ENCODE measurements at regions not wholly inside any gene's neighbourhood (a gene's known extent, or its start where the extent isn't known, plus 50 kb on each side); places are given as distances from the start of the nearest gene placed in this dataset.
"Not testable (repeated sequence)": the region's sequence is repeated elsewhere in the genome, so short reads cannot be mapped to it uniquely, and the experiment has no call there.

DNA sequence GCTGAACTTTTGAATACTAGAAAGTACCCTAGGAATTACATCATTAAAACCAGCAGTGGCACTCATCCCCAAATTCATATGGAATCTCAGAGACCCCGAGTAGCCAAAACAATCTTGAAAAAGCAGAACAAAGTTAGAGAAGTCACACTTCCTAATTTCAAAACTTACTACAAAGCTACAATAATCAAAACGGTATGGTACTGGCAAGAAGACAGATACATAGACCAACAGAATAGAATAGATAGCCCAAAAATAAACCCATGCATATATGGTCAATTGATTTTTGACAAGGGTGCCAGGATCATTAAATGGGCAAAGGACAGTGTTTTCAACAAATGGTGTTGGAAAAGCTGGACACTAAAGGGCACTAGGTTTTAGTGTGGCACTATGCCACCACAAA is 176.0 kb upstream of the NDUFV2 start:
- Mint-ChIP-seq H3K27me3 (peaks cover 20% of the 10 kb centered on the region), H3K9me3 (peaks cover 9% of the 10 kb centered on the region), H3K4me1 (no peaks in the 10 kb centered on the region), H3K36me3 (ENCODE audit: insufficient read depth) (no peaks in the 10 kb centered on the region), H3K4me3 (no peak overlapping the region), H3K27ac (ENCODE audit: low read depth) (no peak overlapping the region)
- ATAC-seq (replicated peaks; ENCODE audit: extremely low read depth, poor library complexity, severe bottlenecking) (no peak), DNase-seq (ENCODE audit: low spot score in 2 of 2) (no peak)

DNA sequence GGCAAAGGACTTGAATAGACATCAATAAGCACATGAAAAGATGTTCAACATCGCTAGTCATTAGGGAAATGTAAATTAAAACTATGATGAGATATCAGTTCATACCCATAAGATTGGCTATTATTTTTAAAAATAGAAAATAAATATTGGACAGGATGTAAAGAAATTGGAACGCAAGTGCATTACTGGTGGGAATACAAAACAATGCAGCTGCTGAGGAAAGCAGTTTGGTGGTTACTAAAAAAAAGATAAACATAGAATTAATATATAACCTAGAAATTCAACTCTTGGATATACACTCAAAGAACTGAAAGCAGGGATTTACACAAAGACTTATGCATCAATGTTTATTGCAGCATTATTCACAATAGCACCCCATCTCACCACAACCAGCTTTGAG is 174.5 kb upstream of the NDUFV2 start:
- H3K36me3 Mint-ChIP-seq (ENCODE audit: insufficient read depth) = no peaks in the 10 kb centered on the region
- H3K4me1 Mint-ChIP-seq = no peaks in the 10 kb centered on the region
- ATAC-seq (replicated peaks; ENCODE audit: extremely low read depth, poor library complexity, severe bottlenecking) = no peak
- DNase-seq (ENCODE audit: low spot score in 2 of 2) = no peak
- peaks cover 25% of the 10 kb centered on the region for H3K27me3 Mint-ChIP-seq
- H3K9me3 Mint-ChIP-seq = peaks cover 9% of the 10 kb centered on the region
- no peak overlapping the region for H3K4me3 Mint-ChIP-seq
- no peak overlapping the region for H3K27ac Mint-ChIP-seq (ENCODE audit: low read depth)

DNA sequence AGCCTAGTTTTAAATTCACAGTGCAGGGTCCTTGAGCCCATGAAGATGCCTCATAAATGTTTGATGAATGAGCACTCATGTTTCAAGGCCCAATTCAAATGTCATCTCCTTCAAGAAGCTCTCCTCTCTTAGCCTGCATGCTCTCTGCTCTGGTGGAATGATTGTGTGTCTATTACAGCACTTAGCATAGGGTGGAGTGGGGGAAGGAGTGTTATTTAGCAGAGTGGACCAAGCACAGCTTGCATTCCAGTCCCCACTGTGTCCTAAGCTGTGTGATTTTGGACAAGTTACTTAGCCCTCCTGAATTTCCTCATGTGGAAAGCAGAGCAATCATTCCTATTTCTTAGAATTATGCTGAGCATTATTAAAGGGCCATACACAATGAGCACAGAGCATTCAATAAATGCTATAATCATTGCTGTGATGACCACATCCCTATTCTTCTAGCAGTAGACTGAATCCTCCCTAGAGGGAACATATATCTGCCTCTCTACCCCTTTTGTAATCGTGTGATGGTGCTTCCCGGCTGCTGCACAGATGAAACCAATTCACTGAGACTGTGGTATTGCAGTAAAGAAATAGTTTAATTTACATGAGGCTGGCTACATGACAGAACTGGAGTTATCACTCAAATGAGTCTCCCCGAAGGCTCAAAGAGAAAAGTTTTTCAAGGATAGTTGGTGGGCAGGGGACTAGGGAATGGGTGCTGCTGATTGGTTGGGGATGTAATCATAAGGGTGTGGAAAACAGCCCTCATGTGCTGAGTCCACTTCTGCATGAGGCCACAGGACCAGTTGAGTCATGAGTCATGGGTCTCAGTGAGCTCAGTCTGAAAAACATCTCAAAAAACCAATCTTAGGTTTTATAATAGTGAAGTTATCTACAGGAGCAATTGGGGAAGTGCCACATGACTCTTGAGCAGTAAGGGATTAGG is 173.4 kb upstream of the NDUFV2 start:
- Mint-ChIP-seq H3K4me3 (no peak overlapping the region), H3K27me3 (peaks cover 36% of the 10 kb centered on the region), H3K36me3 (ENCODE audit: insufficient read depth) (no peaks in the 10 kb centered on the region), H3K4me1 (no peaks in the 10 kb centered on the region), H3K9me3 (peaks cover 9% of the 10 kb centered on the region), H3K27ac (ENCODE audit: low read depth) (no peak overlapping the region)
- ATAC-seq (replicated peaks; ENCODE audit: extremely low read depth, poor library complexity, severe bottlenecking) (no peak), DNase-seq (ENCODE audit: low spot score in 2 of 2) (no peak)

DNA sequence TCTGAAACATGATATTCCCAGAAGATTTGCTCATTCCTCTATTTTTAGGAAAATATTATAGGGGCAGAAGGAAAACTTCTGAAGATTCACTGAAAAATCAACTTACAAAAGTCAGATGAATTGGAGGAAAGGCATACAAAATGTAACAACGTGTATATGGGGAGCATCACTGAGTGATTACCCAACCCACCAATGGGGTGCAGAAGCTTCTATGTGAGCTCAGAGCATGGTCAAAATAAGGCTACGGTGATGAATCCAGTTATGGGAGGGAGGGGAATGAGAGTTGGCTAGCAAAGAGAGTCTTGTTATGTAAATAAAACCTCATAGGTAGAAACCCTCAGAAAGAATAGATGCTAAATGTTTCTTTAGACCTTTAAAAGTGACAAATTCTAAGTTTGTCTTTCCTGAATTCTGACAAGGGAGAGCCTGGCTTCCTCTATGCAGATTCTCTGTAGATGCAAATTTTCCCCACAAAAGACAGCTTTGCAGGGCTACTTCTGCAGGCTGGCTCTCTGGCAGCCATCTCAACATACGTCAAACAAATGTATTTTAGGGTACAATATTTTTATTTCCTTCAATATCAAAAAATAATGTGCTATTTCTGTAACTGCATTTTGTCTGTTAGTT is 171.4 kb upstream of the NDUFV2 start:
- no peak for ATAC-seq (replicated peaks; ENCODE audit: extremely low read depth, poor library complexity, severe bottlenecking)
- peaks cover 9% of the 10 kb centered on the region for H3K9me3 Mint-ChIP-seq
- H3K27ac Mint-ChIP-seq (ENCODE audit: low read depth) = no peak overlapping the region
- no peak for DNase-seq (ENCODE audit: low spot score in 2 of 2)
- H3K4me1 Mint-ChIP-seq = no peaks in the 10 kb centered on the region
- H3K27me3 Mint-ChIP-seq = peaks cover 43% of the 10 kb centered on the region
- no peak overlapping the region for H3K4me3 Mint-ChIP-seq
- no peaks in the 10 kb centered on the region for H3K36me3 Mint-ChIP-seq (ENCODE audit: insufficient read depth)

DNA sequence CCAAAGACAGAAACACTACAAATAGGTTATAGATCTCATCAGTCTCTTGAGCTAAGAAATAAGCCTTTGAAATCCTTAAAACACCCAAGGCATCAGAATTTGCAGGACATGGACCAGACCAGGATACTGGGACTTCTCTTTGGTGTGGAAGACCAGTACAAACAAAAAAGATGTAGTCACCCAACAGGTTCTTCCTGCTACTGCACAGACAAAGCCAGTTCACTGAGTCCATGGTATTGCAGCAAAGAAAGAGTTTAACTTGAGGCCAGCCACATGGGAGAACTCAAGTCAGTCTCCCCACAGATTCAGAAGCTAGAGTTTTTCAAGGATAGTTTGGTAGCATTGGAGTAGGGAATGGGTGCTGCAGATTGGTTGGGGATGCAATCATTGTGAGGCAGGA is 169.6 kb upstream of the NDUFV2 start:
- H3K27me3 Mint-ChIP-seq = peaks cover 57% of the 10 kb centered on the region
- H3K27ac Mint-ChIP-seq (ENCODE audit: low read depth) = no peak overlapping the region
- H3K4me3 Mint-ChIP-seq = no peak overlapping the region
- ATAC-seq (replicated peaks; ENCODE audit: extremely low read depth, poor library complexity, severe bottlenecking) (no peak), DNase-seq (ENCODE audit: low spot score in 2 of 2) (no peak)
- no peaks in the 10 kb centered on the region for H3K4me1 Mint-ChIP-seq
- H3K36me3 Mint-ChIP-seq (ENCODE audit: insufficient read depth) = no peaks in the 10 kb centered on the region
- peaks cover 9% of the 10 kb centered on the region for H3K9me3 Mint-ChIP-seq

DNA sequence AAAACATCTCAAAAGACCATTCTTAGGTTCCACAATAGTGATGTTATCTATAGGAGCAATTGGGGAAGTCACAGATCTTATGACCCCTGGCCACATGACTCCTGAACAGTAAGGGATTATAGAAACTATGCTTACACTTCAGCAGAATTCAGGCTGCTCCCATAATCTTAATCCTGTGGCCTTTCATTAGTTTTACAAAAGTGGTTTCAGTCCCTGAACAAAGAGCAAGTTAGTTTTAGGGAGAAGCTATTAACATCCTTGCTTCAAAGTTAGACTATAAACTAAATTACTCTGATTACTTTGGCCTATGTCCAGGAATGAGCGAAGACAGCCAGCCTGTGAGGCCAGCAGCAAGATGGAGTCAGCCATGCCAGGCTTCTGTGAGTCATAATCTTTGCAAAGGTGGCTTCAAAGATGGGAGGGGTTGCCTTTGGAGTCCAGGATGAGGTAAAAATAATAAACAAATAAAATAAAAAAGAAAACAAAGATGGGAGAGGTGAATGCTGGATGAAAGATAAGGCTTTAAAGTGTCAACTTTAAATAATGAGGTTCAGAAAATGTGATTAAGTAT is 168.7 kb upstream of the NDUFV2 start:
- peaks cover 66% of the 10 kb centered on the region for H3K27me3 Mint-ChIP-seq
- no peak overlapping the region for H3K4me3 Mint-ChIP-seq
- no peaks in the 10 kb centered on the region for H3K4me1 Mint-ChIP-seq
- H3K27ac Mint-ChIP-seq (ENCODE audit: low read depth) = no peak overlapping the region
- H3K36me3 Mint-ChIP-seq (ENCODE audit: insufficient read depth) = no peaks in the 10 kb centered on the region
- no peak for ATAC-seq (replicated peaks; ENCODE audit: extremely low read depth, poor library complexity, severe bottlenecking)
- H3K9me3 Mint-ChIP-seq = peaks cover 7% of the 10 kb centered on the region
- DNase-seq (ENCODE audit: low spot score in 2 of 2) = no peak

DNA sequence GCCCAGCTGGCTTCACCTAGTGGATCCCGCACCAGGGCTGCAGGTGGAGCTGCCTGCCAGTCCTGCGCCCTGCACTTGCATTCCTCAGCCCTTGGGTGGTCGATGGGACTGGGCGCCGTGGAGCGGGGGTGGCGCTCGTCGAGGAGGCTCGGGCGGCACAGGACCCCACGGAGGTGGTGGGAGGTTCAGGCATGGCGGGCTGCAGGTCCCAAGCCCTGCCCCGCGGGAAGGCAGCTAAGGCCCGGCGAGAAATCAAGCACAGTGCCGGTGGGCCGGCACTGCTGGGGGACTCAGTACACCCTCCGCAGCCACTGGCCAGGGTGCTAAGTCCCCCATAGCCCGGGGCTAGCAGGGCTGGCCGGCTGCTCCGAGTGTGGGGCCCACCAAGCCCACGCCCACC is 167.2 kb upstream of the NDUFV2 start:
- ATAC-seq (replicated peaks; ENCODE audit: extremely low read depth, poor library complexity, severe bottlenecking); DNase-seq (ENCODE audit: low spot score in 2 of 2); H3K4me3 Mint-ChIP-seq; H3K36me3 Mint-ChIP-seq (ENCODE audit: insufficient read depth); H3K4me1 Mint-ChIP-seq; H3K9me3 Mint-ChIP-seq; H3K27ac Mint-ChIP-seq (ENCODE audit: low read depth): not testable (repeated sequence)
- H3K27me3 Mint-ChIP-seq = peaks cover 66% of the 10 kb centered on the region

DNA sequence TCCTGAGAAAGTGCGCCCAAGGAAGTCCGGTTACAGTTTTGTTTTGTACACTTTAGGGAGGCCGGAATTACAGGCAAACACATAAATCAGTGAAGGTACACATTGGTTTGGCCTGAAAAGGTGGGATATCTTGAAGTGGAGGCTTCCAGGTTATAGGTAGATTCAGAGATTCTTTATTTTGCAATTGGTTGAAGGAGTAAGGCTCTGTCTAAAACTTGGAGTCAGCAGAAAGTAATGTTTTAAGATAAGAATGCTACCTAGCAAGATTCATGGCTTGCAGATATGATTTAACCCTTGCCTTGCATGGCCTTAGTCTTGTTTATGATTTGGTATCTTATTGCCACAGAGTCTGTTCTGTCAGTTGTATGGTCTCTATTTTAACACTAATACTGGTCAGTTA is 165.9 kb upstream of the NDUFV2 start:
- ATAC-seq (replicated peaks; ENCODE audit: extremely low read depth, poor library complexity, severe bottlenecking) = no peak
- no peak for DNase-seq (ENCODE audit: low spot score in 2 of 2)
- Mint-ChIP-seq H3K9me3 (no peaks in the 10 kb centered on the region), H3K36me3 (ENCODE audit: insufficient read depth) (no peaks in the 10 kb centered on the region), H3K27me3 (peaks cover 54% of the 10 kb centered on the region), H3K4me1 (no peaks in the 10 kb centered on the region), H3K4me3 (no peak overlapping the region), H3K27ac (ENCODE audit: low read depth) (no peak overlapping the region)

DNA sequence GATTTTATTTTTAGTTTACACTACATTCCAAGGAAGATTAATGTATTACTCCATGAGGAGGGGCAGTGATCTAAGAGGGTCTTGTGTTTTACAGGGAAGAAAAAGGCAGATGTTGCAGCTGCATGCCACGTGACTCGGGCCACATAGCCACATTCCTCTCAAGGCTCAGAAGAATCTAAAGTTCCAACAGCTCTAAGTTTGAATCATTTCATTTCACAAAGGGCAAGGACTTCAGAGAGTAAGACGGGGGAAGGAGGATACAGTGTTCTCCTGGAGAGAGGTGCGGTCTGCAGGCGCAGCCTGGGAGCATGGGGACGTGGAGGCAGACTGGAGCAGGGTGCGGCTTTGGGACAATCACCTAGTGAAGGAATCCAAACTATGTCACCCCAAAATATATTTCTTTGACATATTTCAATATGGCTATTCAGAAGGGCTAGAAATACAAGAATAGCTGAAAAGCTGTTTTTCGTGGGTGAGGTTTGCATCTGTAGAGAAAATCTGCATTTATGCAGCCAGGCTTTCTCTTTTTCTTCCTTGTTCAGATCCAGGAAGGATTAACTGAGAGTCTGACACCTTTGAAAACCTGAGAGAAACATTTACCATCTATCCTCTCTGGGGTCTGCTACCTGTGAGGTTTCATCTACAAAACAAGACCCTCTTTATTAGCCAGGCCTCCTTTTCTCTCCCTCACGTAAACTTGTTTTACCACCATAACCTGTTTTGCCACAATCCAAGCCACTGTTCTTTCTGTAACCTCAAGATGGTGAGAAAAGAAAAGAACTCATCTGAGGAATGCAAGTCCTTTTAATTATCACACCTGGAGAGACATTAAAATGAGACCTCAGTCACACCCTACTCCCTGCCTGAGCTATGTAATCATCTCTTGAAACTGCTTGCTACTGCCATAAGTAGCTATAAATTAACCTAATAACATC is 165.1 kb upstream of the NDUFV2 start:
- DNase-seq (ENCODE audit: low spot score in 2 of 2) (no peak), ATAC-seq (replicated peaks; ENCODE audit: extremely low read depth, poor library complexity, severe bottlenecking) (no peak)
- H3K4me1 Mint-ChIP-seq = no peaks in the 10 kb centered on the region
- H3K4me3 Mint-ChIP-seq = no peak overlapping the region
- H3K36me3 Mint-ChIP-seq (ENCODE audit: insufficient read depth) = no peaks in the 10 kb centered on the region
- H3K27ac Mint-ChIP-seq (ENCODE audit: low read depth) = no peak overlapping the region
- H3K9me3 Mint-ChIP-seq = no peaks in the 10 kb centered on the region
- H3K27me3 Mint-ChIP-seq = peaks cover 52% of the 10 kb centered on the region

DNA sequence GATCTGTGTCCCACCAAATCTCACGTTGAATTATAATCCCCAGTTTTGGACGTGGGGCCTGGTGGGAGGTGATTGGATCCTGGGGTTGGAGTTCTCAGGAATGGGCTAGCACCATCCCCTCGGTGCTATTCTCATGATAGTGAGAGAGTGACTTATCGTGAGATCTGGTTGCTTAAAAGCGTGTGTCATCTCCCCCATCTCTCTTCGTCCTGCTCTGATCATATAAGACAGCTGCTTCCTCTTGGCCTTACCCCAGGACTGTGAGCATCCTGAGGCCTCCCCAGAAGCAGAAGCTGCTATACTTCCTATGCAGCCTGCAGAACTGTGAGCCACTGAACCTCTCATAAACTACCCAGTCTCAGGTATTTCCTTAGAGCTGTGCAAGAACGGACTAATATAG is 163.7 kb upstream of the NDUFV2 start:
- no peak overlapping the region for H3K27ac Mint-ChIP-seq (ENCODE audit: low read depth)
- no peak for DNase-seq (ENCODE audit: low spot score in 2 of 2)
- ATAC-seq (replicated peaks; ENCODE audit: extremely low read depth, poor library complexity, severe bottlenecking) = no peak
- no peaks in the 10 kb centered on the region for H3K4me1 Mint-ChIP-seq
- no peak overlapping the region for H3K4me3 Mint-ChIP-seq
- H3K36me3 Mint-ChIP-seq (ENCODE audit: insufficient read depth) = no peaks in the 10 kb centered on the region
- peaks cover 43% of the 10 kb centered on the region for H3K27me3 Mint-ChIP-seq
- no peaks in the 10 kb centered on the region for H3K9me3 Mint-ChIP-seq

DNA sequence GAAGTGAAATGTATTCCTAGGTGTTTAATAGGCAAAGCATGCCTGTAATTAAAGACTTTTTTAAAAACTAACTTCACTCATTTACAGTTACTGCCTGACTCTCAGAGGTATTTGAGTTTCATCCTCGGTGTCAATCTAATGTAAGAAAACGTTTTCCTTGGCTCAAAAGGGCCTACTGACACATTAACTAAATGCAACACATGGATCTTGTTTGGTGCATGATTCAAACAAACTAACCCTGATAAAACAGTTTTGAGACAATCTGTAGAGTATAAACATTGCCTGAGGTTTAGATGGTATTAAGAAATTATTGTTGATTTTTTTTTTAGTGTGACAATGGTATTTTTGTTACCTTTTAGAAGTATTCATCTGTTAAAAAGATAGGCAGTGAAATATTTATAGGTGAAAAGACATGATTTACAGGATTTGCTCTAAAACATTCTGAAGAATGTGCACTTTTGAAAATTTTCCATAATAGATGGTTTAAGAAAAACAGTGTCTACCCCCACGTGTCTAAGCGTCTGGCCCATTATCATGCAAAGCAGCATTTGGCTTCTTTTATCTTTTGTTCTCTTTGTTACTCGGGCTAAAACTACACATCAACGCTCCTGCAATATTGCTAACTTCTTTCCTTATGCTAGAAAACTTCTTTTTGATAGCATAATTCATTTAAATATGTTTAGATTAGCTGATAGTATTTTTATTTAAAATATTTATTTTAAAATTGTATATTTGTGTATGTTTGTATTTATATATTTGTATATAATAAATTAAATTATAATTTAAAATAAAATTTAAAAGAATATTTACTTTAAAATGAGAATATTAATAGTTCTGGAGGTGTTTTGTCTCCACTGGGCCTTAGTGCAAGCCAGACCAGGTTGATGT is 160.2 kb upstream of the NDUFV2 start:
- Mint-ChIP-seq H3K4me1 (no peaks in the 10 kb centered on the region), H3K36me3 (ENCODE audit: insufficient read depth) (no peaks in the 10 kb centered on the region), H3K9me3 (no peaks in the 10 kb centered on the region), H3K27me3 (peaks cover 36% of the 10 kb centered on the region), H3K4me3 (no peak overlapping the region), H3K27ac (ENCODE audit: low read depth) (no peak overlapping the region)
- DNase-seq (ENCODE audit: low spot score in 2 of 2) (no peak), ATAC-seq (replicated peaks; ENCODE audit: extremely low read depth, poor library complexity, severe bottlenecking) (no peak)
